Mesendoderm (in vitro differentiated cells): ENCODE measurements at regions not wholly inside any gene's neighbourhood (a gene's known extent, or its start where the extent isn't known, plus 50 kb on each side); places are given as distances from the start of the nearest gene placed in this dataset.

Experiments used
- DNase-seq: peaks from one replicate; pipeline ENCODE4 v3.0.0; 2013
- H2AK5ac ChIP-seq: 2 replicates; pipeline ENCODE4 v1.6.1; 2013; ENCODE audit warnings: low read length, inconsistent platforms
- H2BK120ac ChIP-seq: 2 replicates; pipeline ENCODE4 v1.6.1; 2013; ENCODE audit warnings: low read depth, mild to moderate bottlenecking, low read length, moderate library complexity, mixed read lengths
- H2BK15ac ChIP-seq: replicated peaks from 2 replicates; pipeline ENCODE4 v1.6.1; 2013; ENCODE audit warnings: low read depth, mild to moderate bottlenecking, moderate library complexity
- H2BK5ac ChIP-seq: 2 replicates; pipeline ENCODE4 v1.6.1; 2013; ENCODE audit warnings: low read length, inconsistent platforms
- H3K18ac ChIP-seq: 2 replicates; pipeline ENCODE4 v1.6.1; 2013; ENCODE audit warnings: mild to moderate bottlenecking, low read length, mixed read lengths
- H3K23ac ChIP-seq: one replicate; pipeline ENCODE4 v1.6.1; 2013; ENCODE audit warnings: low read length
- H3K27ac ChIP-seq: 2 replicates; pipeline ENCODE4 v1.5.1; 2013; ENCODE audit warnings: low read depth, mild to moderate bottlenecking, inconsistent platforms, low read length, moderate library complexity
- H3K27me3 ChIP-seq: 2 replicates; pipeline ENCODE4 v1.6.1; 2013; ENCODE audit warnings: low read length, control low read depth, mild to moderate bottlenecking, inconsistent platforms; ENCODE audit not compliant: insufficient read depth, poor library complexity
- H3K36me3 ChIP-seq: 2 replicates; pipeline ENCODE4 v1.6.1; 2013; ENCODE audit warnings: low read length, inconsistent platforms; ENCODE audit not compliant: control insufficient read depth, insufficient read depth
- H3K4ac ChIP-seq: one replicate; pipeline ENCODE4 v1.6.1; 2013; ENCODE audit warnings: low read depth, mild to moderate bottlenecking, low read length, moderate library complexity
- H3K4me1 ChIP-seq: 2 replicates; pipeline ENCODE4 v1.6.1; 2013; ENCODE audit warnings: low read depth, low read length, inconsistent platforms; ENCODE audit not compliant: control insufficient read depth
- H3K4me2 ChIP-seq: 2 replicates; pipeline ENCODE4 v1.6.1; 2013; ENCODE audit warnings: low read length
- H3K4me3 ChIP-seq: 2 replicates; pipeline ENCODE4 v1.5.1; 2013; ENCODE audit warnings: mild to moderate bottlenecking, low read length
- H3K56ac ChIP-seq: one replicate; pipeline ENCODE4 v1.6.1; 2013; ENCODE audit warnings: low read length
- H3K79me1 ChIP-seq: 2 replicates; pipeline ENCODE4 v1.6.1; 2013; ENCODE audit warnings: low read length, inconsistent platforms
- H3K79me2 ChIP-seq: 2 replicates; pipeline ENCODE4 v1.6.1; 2013; ENCODE audit warnings: mild to moderate bottlenecking, low read length; ENCODE audit not compliant: control insufficient read depth, insufficient read depth
- H3K9ac ChIP-seq: 2 replicates; pipeline ENCODE4 v1.6.1; 2013; ENCODE audit warnings: low read length, inconsistent platforms
- H4K5ac ChIP-seq: one replicate; pipeline ENCODE4 v1.6.1; 2013; ENCODE audit warnings: low read length
- H4K8ac ChIP-seq: one replicate; pipeline ENCODE4 v1.6.1; 2013; ENCODE audit warnings: low read depth, mild to moderate bottlenecking, control low read depth, low read length, moderate library complexity
- WGBS: extraction: QIAGEN DNeasy Blood & Tissue Kit; methylation state at CpG from one replicate; pipeline ENCODE4 v1.1.7; 2013; ENCODE audit warnings: low lambda C conversion rate, missing lambda C conversion rate; ENCODE audit not compliant: insufficient coverage; ENCODE audit errors: extremely low coverage; 5-methylcytosine and 5-hydroxymethylcytosine counted together

DNA sequence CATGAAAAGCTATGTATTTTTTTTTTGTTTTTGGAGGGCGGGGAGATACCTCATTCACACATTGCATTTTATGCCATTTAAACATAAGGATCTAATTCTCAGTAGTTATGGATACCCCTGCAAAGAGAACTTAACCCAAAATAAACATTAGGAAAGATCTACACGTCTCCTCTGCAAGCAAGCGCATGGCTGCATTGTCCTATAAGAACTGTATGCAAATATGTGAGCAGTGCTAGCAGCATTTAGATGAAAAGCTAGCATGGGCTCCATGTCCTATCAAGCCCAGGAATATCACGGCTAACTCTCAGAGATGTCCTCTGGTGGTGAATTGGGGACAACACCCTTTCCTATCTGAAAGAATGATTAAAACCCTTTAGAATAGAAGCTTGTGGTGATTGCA lies 292.8 kb downstream of the MEX3B start:
- no peak overlapping the region for H3K4me2 ChIP-seq
- no peak overlapping the region for H4K5ac ChIP-seq
- no peak overlapping the region for H2BK5ac ChIP-seq
- H3K27ac ChIP-seq: no peak overlapping the region
- H4K8ac ChIP-seq: no peak overlapping the region
- H3K79me2 ChIP-seq: no peaks in the 10 kb centered on the region
- no peak overlapping the region for H2AK5ac ChIP-seq
- H3K4ac ChIP-seq: no peak overlapping the region
- H3K4me3 ChIP-seq: no peak overlapping the region
- H3K9ac ChIP-seq: no peak overlapping the region
- peak; percentile 58 for DNase-seq
- no peaks in the 10 kb centered on the region for H3K79me1 ChIP-seq
- no peak overlapping the region for H2BK120ac ChIP-seq
- H3K23ac ChIP-seq: no peak overlapping the region
- H3K56ac ChIP-seq: no peak overlapping the region
- H3K27me3 ChIP-seq: no peaks in the 10 kb centered on the region
- no peak overlapping the region for H3K18ac ChIP-seq
- H3K4me1 ChIP-seq: peaks cover 3% of the 10 kb centered on the region
- no CpG with 5 or more reads among the region's 4 CpGs for WGBS
- no peak overlapping the region for H2BK15ac ChIP-seq
- H3K36me3 ChIP-seq: no peaks in the 10 kb centered on the region

DNA sequence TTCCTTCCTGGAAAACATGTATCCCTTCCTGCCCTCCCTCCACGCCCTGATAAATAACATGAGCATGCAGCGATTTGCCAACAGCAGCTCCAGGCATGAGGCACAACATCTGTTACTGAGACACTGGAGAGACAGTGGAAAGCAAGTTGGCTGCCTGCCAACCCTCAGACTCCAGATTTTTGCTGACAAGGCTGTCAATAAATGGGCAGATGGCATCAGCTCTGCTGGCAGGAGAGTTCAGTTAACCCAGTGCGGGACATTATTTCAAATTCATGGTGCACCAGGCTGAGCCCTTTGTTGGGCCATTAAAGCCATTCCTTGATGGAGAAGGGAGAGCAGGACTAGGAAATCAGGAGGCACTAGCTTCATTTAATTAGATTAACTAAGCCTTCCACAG lies 293.3 kb downstream of the MEX3B start:
- DNase-seq: no peak
- no peak overlapping the region for H3K18ac ChIP-seq
- no CpG with 5 or more reads among the region's 3 CpGs for WGBS
- peak overlapping the region; percentile 42 for H3K56ac ChIP-seq
- no peak overlapping the region for H3K27ac ChIP-seq
- H2BK5ac ChIP-seq: no peak overlapping the region
- H3K27me3 ChIP-seq: no peaks in the 10 kb centered on the region
- H3K36me3 ChIP-seq: no peaks in the 10 kb centered on the region
- H4K5ac ChIP-seq: no peak overlapping the region
- peaks cover 3% of the 10 kb centered on the region for H3K4me1 ChIP-seq
- no peaks in the 10 kb centered on the region for H3K79me1 ChIP-seq
- H3K4ac ChIP-seq: no peak overlapping the region
- H3K4me3 ChIP-seq: no peak overlapping the region
- no peak overlapping the region for H2AK5ac ChIP-seq
- no peaks in the 10 kb centered on the region for H3K79me2 ChIP-seq
- H2BK120ac ChIP-seq: no peak overlapping the region
- H3K4me2 ChIP-seq: no peak overlapping the region
- no peak overlapping the region for H2BK15ac ChIP-seq
- no peak overlapping the region for H4K8ac ChIP-seq
- no peak overlapping the region for H3K9ac ChIP-seq
- H3K23ac ChIP-seq: no peak overlapping the region

DNA sequence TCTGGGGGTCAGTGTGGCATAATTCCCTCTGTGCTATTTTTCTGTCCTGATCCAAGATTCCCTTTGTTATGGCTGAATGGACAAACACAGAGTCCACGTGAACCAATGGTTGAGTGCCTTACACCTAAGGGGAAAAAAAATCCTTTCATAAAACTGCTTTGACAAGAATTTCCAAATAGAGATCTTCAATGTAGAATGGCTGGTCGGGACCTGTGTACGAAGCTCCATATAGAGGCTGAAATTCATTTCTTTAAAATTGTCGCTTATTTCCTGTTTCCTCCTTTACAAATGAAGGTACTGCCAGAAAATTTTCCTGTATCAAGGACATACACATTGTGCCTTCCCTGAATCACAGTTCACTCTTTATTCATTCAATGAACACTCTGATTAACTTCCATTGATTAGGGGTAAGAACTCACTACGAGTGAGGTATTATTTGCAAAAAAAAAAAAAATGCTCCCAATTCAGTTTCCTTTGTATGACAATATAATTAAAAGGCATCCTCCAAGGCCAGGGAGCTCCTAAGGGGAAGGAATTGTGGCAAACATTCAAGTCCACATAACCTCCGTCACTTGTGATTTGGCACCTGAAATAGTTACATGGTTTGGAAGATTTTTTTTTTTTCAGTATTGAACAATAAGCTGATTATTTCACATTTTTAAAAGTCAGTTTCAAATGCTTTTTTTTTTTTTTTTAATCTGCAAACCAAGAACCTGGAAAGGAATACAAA lies 293.8 kb downstream of the MEX3B start:
- Histone ChIP-seq H3K23ac (no peak overlapping the region), H4K8ac (no peak overlapping the region), H3K56ac (no peak overlapping the region), H3K27ac (no peak overlapping the region), H3K18ac (no peak overlapping the region), H3K4me1 (peaks cover 7% of the 10 kb centered on the region), H3K79me1 (no peaks in the 10 kb centered on the region), H3K4me3 (no peak overlapping the region), H2BK120ac (no peak overlapping the region), H2AK5ac (no peak overlapping the region), H3K79me2 (no peaks in the 10 kb centered on the region), H2BK5ac (no peak overlapping the region), H3K27me3 (no peaks in the 10 kb centered on the region), H2BK15ac (no peak overlapping the region), H3K36me3 (no peaks in the 10 kb centered on the region), H3K4me2 (no peak overlapping the region), H3K9ac (no peak overlapping the region), H3K4ac (no peak overlapping the region), H4K5ac (no peak overlapping the region)
- DNase-seq: no peak
- WGBS: no CpG with 5 or more reads among the region's 6 CpGs

DNA sequence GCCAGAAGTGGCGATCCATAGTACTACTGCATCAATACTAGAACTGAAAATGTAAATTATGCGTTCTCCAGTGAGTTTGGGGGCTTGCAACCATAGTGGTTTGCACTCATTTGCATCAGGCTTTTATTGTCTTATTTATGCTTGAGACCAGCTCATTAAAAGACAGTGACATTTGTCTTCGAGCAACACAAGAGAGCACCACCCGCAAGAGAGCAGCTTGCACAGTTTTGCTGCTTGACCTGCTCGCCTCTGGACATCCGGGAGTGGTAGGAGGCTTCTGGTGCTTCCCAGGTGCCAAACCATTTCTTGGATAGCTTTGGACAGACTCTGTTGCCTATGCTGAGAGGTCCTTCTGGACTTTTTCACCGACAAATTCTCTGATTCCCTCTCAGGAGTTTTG lies 294.6 kb downstream of the MEX3B start:
- Histone ChIP-seq H3K79me2 (no peaks in the 10 kb centered on the region), H3K4ac (no peak overlapping the region), H2BK120ac (no peak overlapping the region), H2BK15ac (no peak overlapping the region), H3K79me1 (no peaks in the 10 kb centered on the region), H3K27ac (no peak overlapping the region), H3K9ac (no peak overlapping the region), H3K4me3 (no peak overlapping the region), H3K56ac (no peak overlapping the region), H3K4me2 (no peak overlapping the region), H2AK5ac (no peak overlapping the region), H4K8ac (no peak overlapping the region), H3K23ac (no peak overlapping the region), H4K5ac (no peak overlapping the region), H3K36me3 (no peaks in the 10 kb centered on the region), H3K18ac (no peak overlapping the region), H3K27me3 (no peaks in the 10 kb centered on the region), H3K4me1 (peaks cover 7% of the 10 kb centered on the region), H2BK5ac (no peak overlapping the region)
- DNase-seq: no peak
- no CpG with 5 or more reads among the region's 7 CpGs for WGBS

DNA sequence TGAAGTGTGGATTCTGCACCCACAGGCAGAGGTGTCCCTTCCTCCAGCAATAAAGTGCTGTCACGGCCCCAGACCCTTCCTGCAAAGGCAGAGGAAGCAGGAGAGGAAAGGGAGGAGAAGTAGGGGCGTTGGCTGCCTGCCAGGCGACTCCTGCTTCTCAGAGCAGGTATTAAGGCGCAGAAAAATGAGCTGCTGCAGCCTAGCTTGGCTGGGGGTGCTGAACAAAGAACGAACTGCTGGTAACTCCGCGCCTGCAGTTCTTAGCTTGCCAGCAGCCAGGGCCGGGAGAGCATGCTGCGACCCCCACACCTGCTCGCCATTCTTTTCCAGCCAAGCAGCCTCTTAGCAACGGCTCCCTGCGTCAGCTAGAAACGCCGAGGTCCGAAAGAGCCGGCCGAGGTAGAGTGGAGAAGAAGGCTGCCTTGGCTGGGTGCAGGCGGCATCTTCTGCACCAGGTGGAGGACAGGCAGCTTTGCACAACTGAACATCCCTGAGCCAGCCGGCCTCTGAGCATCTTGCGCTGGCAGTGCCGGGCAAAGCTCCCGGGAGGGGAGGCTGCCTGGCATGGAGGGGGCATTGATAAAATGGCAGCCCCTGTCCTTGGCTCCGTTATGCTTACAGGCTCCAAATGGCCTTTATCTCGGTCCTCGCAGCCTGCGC lies 296.0 kb downstream of the MEX3B start:
- DNase-seq: no peak
- Histone ChIP-seq H3K4me2 (no peak overlapping the region), H2BK120ac (no peak overlapping the region), H3K27ac (no peak overlapping the region), H3K23ac (no peak overlapping the region), H3K4me3 (no peak overlapping the region), H3K18ac (no peak overlapping the region), H3K4me1 (peaks cover 7% of the 10 kb centered on the region), H2AK5ac (no peak overlapping the region), H4K8ac (no peak overlapping the region), H2BK5ac (no peak overlapping the region), H3K79me1 (no peaks in the 10 kb centered on the region), H2BK15ac (no peak overlapping the region), H3K36me3 (no peaks in the 10 kb centered on the region), H3K9ac (no peak overlapping the region), H4K5ac (no peak overlapping the region), H3K27me3 (no peaks in the 10 kb centered on the region), H3K4ac (no peak overlapping the region), H3K79me2 (no peaks in the 10 kb centered on the region), H3K56ac (no peak overlapping the region)
- no CpG with 5 or more reads among the region's 26 CpGs for WGBS
